PC-9 (cell line): ENCODE measurements at regions not wholly inside any gene's neighbourhood (a gene's known extent, or its start where the extent isn't known, plus 50 kb on each side); places are given as distances from the start of the nearest gene placed in this dataset.

Experiments used
- BruUV-seq: library from RNA; stranded (reverse); fragments of 400-500 nt; replicated peaks from 2 replicates; lab custom pipeline; 2021; lab: Mats Ljungman, UMichigan
- CTCF ChIA-PET: fragments of 300-600 bp; sonication (Branson Sonifier 250); formaldehyde crosslinking; loops from one replicate; lab custom pipeline; 2022; ENCODE audit warnings: antibody characterized with exemption; lab: Charles Lee
- POLR2A ChIA-PET: fragments of 300-600 bp; sonication (Branson Sonifier 250); formaldehyde crosslinking; loops from one replicate; lab custom pipeline; 2022; ENCODE audit warnings: antibody characterized with exemption; ENCODE audit not compliant: unreplicated experiment; lab: Charles Lee
- DNase-seq, 2 experiments: peaks; one replicate each; pipeline versions ENCODE4 v3.0.0 to v3.0.0-alpha.2; 2015 to 2022; ENCODE audit warnings: mixed read lengths in 1 of 2
- H2AFZ ChIP-seq: fragments of 200-600 bp; sonication (generic); 2 replicates; pipeline ENCODE4 v1.8.1; 2017; ENCODE audit warnings: antibody characterized with exemption
- H3F3A ChIP-seq: fragments of 200-600 bp; sonication (generic); 2 replicates; pipeline ENCODE4 v1.8.1; 2017; ENCODE audit warnings: antibody characterized with exemption, mild to moderate bottlenecking, low read depth; ENCODE audit not compliant: insufficient read depth
- H3K27ac ChIP-seq: fragments of 200-600 bp; sonication (generic); 2 replicates; pipeline ENCODE4 v1.6.1; 2016; ENCODE audit warnings: mixed run types
- H3K27me3 ChIP-seq: fragments of 200-600 bp; sonication (generic); 2 replicates; pipeline ENCODE4 v1.6.1; 2016; ENCODE audit warnings: low read depth, mixed run types; ENCODE audit not compliant: insufficient read depth
- H3K36me3 ChIP-seq: fragments of 200-600 bp; sonication (generic); 2 replicates; pipeline ENCODE4 v1.6.1; 2016; ENCODE audit warnings: low read depth, mixed run types
- H3K4me1 ChIP-seq: fragments of 200-600 bp; sonication (generic); replicated peaks from 2 replicates; pipeline ENCODE4 v1.6.1; 2016; ENCODE audit warnings: mixed run types; ENCODE audit not compliant: insufficient read depth
- H3K4me2 ChIP-seq: fragments of 200-600 bp; sonication (generic); 2 replicates; pipeline ENCODE4 v1.6.1; 2017; ENCODE audit warnings: mixed run types
- H3K4me3 ChIP-seq: fragments of 200-600 bp; sonication (generic); 2 replicates; pipeline ENCODE4 v1.6.1; 2016; ENCODE audit warnings: mixed run types
- H3K79me2 ChIP-seq: fragments of 200-600 bp; sonication (generic); 2 replicates; pipeline ENCODE4 v1.6.1; 2017; ENCODE audit warnings: low read depth, mixed run types
- H3K9me2 ChIP-seq: fragments of 200-600 bp; sonication (generic); 2 replicates; pipeline ENCODE4 v1.8.1; 2017; ENCODE audit warnings: mild to moderate bottlenecking; ENCODE audit not compliant: insufficient read depth
- H3K9me3 ChIP-seq: fragments of 200-600 bp; sonication (generic); 2 replicates; pipeline ENCODE4 v1.8.1; 2016; ENCODE audit warnings: low read depth; ENCODE audit not compliant: insufficient read depth
- H4K20me1 ChIP-seq: fragments of 200-600 bp; sonication (generic); 2 replicates; pipeline ENCODE4 v1.8.1; 2017; ENCODE audit not compliant: insufficient read depth
- CTCF ChIP-seq: fragments of 200-600 bp; sonication (generic); conservative IDR thresholded peaks from 2 replicates; pipeline ENCODE4 v1.6.1; 2017; ENCODE audit warnings: mixed run types, antibody characterized with exemption, mild to moderate bottlenecking, moderate library complexity
- EZH2 ChIP-seq: fragments of 200-600 bp; sonication (generic); IDR thresholded peaks from 2 replicates; pipeline ENCODE4 v1.8.0; 2017; ENCODE audit warnings: antibody characterized with exemption, low read depth
- intact Hi-C: fragments of 100-400 bp; cut with micrococcal nuclease; formaldehyde crosslinking; loops from one replicate; pipeline ENCODE4 v1.10.0; 2022; ENCODE audit not compliant: unreplicated experiment

GRCh38 chr6:170046791-170047626 lies 243.9 kb downstream of the DLL1 start:
- H3F3A ChIP-seq = no peaks in the 10 kb centered on the region
- H4K20me1 ChIP-seq = no peaks in the 10 kb centered on the region
- intact Hi-C loops = no loop called here
- no peaks in the 10 kb centered on the region for H3K9me2 ChIP-seq
- no peaks in the 10 kb centered on the region for H3K79me2 ChIP-seq
- no peak overlapping the region for H3K4me2 ChIP-seq
- no peaks in the 10 kb centered on the region for H3K36me3 ChIP-seq
- no peaks in the 10 kb centered on the region for H3K9me3 ChIP-seq
- TF ChIP-seq EZH2 = no peak
- no peak for TF ChIP-seq CTCF
- POLR2A ChIA-PET = no interaction called here
- BruUV-seq = no TSS peak
- CTCF ChIA-PET = no interaction called here
- H3K4me1 ChIP-seq = no peaks in the 10 kb centered on the region
- no peak overlapping the region for H3K27ac ChIP-seq
- peaks cover 97% of the 10 kb centered on the region for H3K27me3 ChIP-seq
- H3K4me3 ChIP-seq = no peak overlapping the region
- no peak overlapping the region for H2AFZ ChIP-seq
- no peak for DNase-seq

- H3K27ac ChIP-seq = no peak overlapping the region
- no peak overlapping the region for H3K4me3 ChIP-seq
- no peak overlapping the region for H2AFZ ChIP-seq
- H3K4me2 ChIP-seq = no peak overlapping the region
- BruUV-seq = no TSS peak
- H3K9me2 ChIP-seq = no peaks in the 10 kb centered on the region
- ChIA-PET POLR2A (no interaction called here), CTCF (no interaction called here)
- intact Hi-C loops = no loop called here
- TF ChIP-seq EZH2 (no peak), CTCF (no peak)
- no peaks in the 10 kb centered on the region for H3K4me1 ChIP-seq
- H3K79me2 ChIP-seq = no peaks in the 10 kb centered on the region
- H4K20me1 ChIP-seq = no peaks in the 10 kb centered on the region
- no peaks in the 10 kb centered on the region for H3K9me3 ChIP-seq
- H3F3A ChIP-seq = no peaks in the 10 kb centered on the region
- H3K36me3 ChIP-seq = no peaks in the 10 kb centered on the region
- peaks cover 100% of the 10 kb centered on the region for H3K27me3 ChIP-seq
- DNase-seq = no peak
Measured at GRCh38 chr6:170045981-170046667, 244.8 kb downstream of the DLL1 start.

- POLR2A ChIA-PET = no interaction called here
- no TSS peak for BruUV-seq
- no peaks in the 10 kb centered on the region for H3F3A ChIP-seq
- DNase-seq = no peak
- no peaks in the 10 kb centered on the region for H3K79me2 ChIP-seq
- H3K36me3 ChIP-seq = no peaks in the 10 kb centered on the region
- H3K9me2 ChIP-seq = no peaks in the 10 kb centered on the region
- TF ChIP-seq CTCF (no peak), EZH2 (no peak)
- no peak overlapping the region for H3K27ac ChIP-seq
- intact Hi-C loops = no loop called here
- peaks cover 100% of the 10 kb centered on the region for H3K27me3 ChIP-seq
- no peaks in the 10 kb centered on the region for H3K4me1 ChIP-seq
- no peaks in the 10 kb centered on the region for H3K9me3 ChIP-seq
- no peak overlapping the region for H3K4me2 ChIP-seq
- H4K20me1 ChIP-seq = no peaks in the 10 kb centered on the region
- no peak overlapping the region for H3K4me3 ChIP-seq
- no peak overlapping the region for H2AFZ ChIP-seq
- CTCF ChIA-PET = no interaction called here
Measured at GRCh38 chr6:170045563-170045960, 245.3 kb downstream of the DLL1 start.
